ENCODE measurements at regions not wholly inside any gene's neighbourhood (a gene's known extent, or its start where the extent isn't known, plus 50 kb on each side); places are given as distances from the start of the nearest gene placed in this dataset.

- H3K4me3 ChIP-seq (ENCODE audit: low read length), result no peak overlapping the region
- TF ChIP-seq CTCF (conservative IDR thresholded peaks at IDR 0.05; ENCODE audit: low read length), result no peak
- peak; percentile 45 for DNase-seq (ENCODE audit: low read depth)
Measured at GRCh38 chr9:86667307-86667706, 280.0 kb downstream of the GAS1 start.

GRCh38 chr9:86665416-86665815 is 281.9 kb downstream of the GAS1 start:
- DNase-seq (ENCODE audit: low read depth), result peak; percentile 30
- no peak for TF ChIP-seq CTCF (conservative IDR thresholded peaks at IDR 0.05; ENCODE audit: low read length)
- no peak overlapping the region for H3K4me3 ChIP-seq (ENCODE audit: low read length)

GRCh38 chr9:86664603-86665002 is 282.7 kb downstream of the GAS1 start:
- TF ChIP-seq CTCF (conservative IDR thresholded peaks at IDR 0.05; ENCODE audit: low read length), result no peak
- H3K4me3 ChIP-seq (ENCODE audit: low read length), result no peak overlapping the region
- DNase-seq (ENCODE audit: low read depth), result no peak

GRCh38 chr9:86663905-86664304 is 283.4 kb downstream of the GAS1 start:
- DNase-seq (ENCODE audit: low read depth), result no peak
- TF ChIP-seq CTCF (conservative IDR thresholded peaks at IDR 0.05; ENCODE audit: low read length), result no peak
- no peak overlapping the region for H3K4me3 ChIP-seq (ENCODE audit: low read length)

GRCh38 chr9:86662890-86663468 is 284.3 kb downstream of the GAS1 start:
- no peak for TF ChIP-seq CTCF (conservative IDR thresholded peaks at IDR 0.05; ENCODE audit: low read length)
- no peak for DNase-seq (ENCODE audit: low read depth)
- H3K4me3 ChIP-seq (ENCODE audit: low read length), result no peak overlapping the region

- H3K4me3 ChIP-seq (ENCODE audit: low read length), result no peak overlapping the region
- TF ChIP-seq CTCF (conservative IDR thresholded peaks at IDR 0.05; ENCODE audit: low read length), result no peak
- peak; percentile 96 for DNase-seq (ENCODE audit: low read depth)
Measured at GRCh38 chr9:86660146-86660943, 287.0 kb downstream of the GAS1 start.
